ENCODE measurements at regions not wholly inside any gene's neighbourhood (a gene's known extent, or its start where the extent isn't known, plus 50 kb on each side); places are given as distances from the start of the nearest gene placed in this dataset.

- no peak for TF ChIP-seq TAF1 (IDR thresholded peaks at IDR 0.05; ENCODE audit: low read depth, low read length)
- TF ChIP-seq POLR2A (IDR thresholded peaks at IDR 0.05; ENCODE audit: low read depth, low read length), result no peak
- no peak for TF ChIP-seq POU2F2 (IDR thresholded peaks at IDR 0.05; ENCODE audit: low read depth, low read length)
- TF ChIP-seq SPI1 (IDR thresholded peaks at IDR 0.05; ENCODE audit: low read depth, low read length), result no peak
- no peak for TF ChIP-seq PAX5 (IDR thresholded peaks at IDR 0.05; ENCODE audit: insufficient read depth, low read length, severe bottlenecking)
- TF ChIP-seq POLR2AphosphoS5 (IDR thresholded peaks at IDR 0.05; ENCODE audit: low read depth, low read length), result no peak
- DNase-seq (ENCODE audit: insufficient read length, low spot score), result no peak
- FAIRE-seq, result no peak
Observed at GRCh38 chr1:17941431-17942189, 166.0 kb upstream of the IGSF21 start.

DNA sequence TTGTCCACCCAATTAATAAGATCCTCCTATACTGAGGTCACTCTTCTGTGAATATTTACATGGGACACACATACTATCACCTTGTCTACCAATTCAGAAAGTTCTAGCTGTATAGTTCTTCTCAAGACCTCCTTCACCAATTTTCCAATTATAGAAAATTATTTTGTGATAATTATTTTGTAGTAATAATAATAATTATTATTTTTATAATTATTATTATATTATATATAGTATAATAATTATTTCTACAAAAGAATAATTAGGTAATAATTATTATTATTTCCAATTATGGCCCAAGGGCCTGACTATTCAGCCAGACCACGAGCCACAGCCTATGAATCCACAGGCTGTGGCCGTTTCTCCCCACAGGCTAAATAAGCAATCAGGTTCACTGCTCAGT lies 164.1 kb upstream of the IGSF21 start:
- TF ChIP-seq POU2F2 (IDR thresholded peaks at IDR 0.05; ENCODE audit: low read depth, low read length) (no peak), POLR2AphosphoS5 (IDR thresholded peaks at IDR 0.05; ENCODE audit: low read depth, low read length) (no peak), POLR2A (IDR thresholded peaks at IDR 0.05; ENCODE audit: low read depth, low read length) (no peak), TAF1 (IDR thresholded peaks at IDR 0.05; ENCODE audit: low read depth, low read length) (no peak), PAX5 (IDR thresholded peaks at IDR 0.05; ENCODE audit: insufficient read depth, low read length, severe bottlenecking) (no peak), SPI1 (IDR thresholded peaks at IDR 0.05; ENCODE audit: low read depth, low read length) (no peak)
- no peak for DNase-seq (ENCODE audit: insufficient read length, low spot score)
- no peak for FAIRE-seq

DNA sequence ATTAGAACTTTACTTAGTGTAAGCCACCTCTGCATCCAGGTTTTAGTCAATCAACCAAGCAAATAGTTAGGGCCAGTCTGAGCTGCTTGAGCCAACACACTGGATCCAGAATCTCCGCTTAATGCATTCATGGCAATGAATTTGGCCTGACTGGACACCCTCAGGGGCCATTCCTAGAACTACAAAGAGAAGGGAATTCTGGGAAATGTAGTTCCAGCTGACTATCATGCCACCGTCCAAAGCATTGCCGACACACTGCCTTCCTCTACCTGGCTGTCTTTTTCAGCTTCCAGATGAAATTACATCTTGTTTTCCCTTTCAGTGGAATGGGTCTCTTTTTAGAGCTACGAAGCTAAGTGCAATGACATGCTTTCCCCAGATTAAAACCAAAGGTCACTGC lies 163.0 kb upstream of the IGSF21 start:
- no peak for DNase-seq (ENCODE audit: insufficient read length, low spot score)
- no peak for FAIRE-seq
- TF ChIP-seq PAX5 (IDR thresholded peaks at IDR 0.05; ENCODE audit: insufficient read depth, low read length, severe bottlenecking) (no peak), TAF1 (IDR thresholded peaks at IDR 0.05; ENCODE audit: low read depth, low read length) (no peak), POU2F2 (IDR thresholded peaks at IDR 0.05; ENCODE audit: low read depth, low read length) (no peak), POLR2A (IDR thresholded peaks at IDR 0.05; ENCODE audit: low read depth, low read length) (no peak)

DNA sequence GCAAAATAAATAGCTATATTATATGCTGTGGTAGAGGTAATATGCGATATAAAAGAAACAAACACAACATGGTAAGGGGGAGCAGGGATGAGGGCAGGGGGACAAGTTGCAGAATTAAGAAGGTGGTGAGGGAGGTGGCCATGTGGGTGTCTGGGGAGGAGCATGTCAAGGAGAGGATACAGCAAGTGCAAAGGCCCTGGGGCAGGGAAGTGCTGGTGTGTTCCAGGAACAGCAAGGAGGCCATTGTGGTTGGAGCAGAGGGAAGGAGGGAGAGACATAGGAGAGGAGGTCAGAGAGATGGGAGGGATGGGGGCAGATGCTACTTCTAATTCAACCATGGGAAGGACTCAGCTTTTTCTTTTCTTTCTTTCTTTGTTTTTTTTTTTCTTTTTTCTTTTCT lies 161.2 kb upstream of the IGSF21 start:
- FAIRE-seq, result no peak
- DNase-seq (ENCODE audit: insufficient read length, low spot score), result no peak
- TF ChIP-seq SPI1 (IDR thresholded peaks at IDR 0.05; ENCODE audit: low read depth, low read length), result no peak
- no peak for TF ChIP-seq TAF1 (IDR thresholded peaks at IDR 0.05; ENCODE audit: low read depth, low read length)
- no peak for TF ChIP-seq POLR2A (IDR thresholded peaks at IDR 0.05; ENCODE audit: low read depth, low read length)
- no peak for TF ChIP-seq POLR2AphosphoS5 (IDR thresholded peaks at IDR 0.05; ENCODE audit: low read depth, low read length)

GRCh38 chr1:17948594-17948993 lies 159.0 kb upstream of the IGSF21 start:
- TF ChIP-seq SPI1 (IDR thresholded peaks at IDR 0.05; ENCODE audit: low read depth, low read length) (no peak), POLR2A (IDR thresholded peaks at IDR 0.05; ENCODE audit: low read depth, low read length) (no peak), POU2F2 (IDR thresholded peaks at IDR 0.05; ENCODE audit: low read depth, low read length) (no peak), POLR2AphosphoS5 (IDR thresholded peaks at IDR 0.05; ENCODE audit: low read depth, low read length) (no peak), TAF1 (IDR thresholded peaks at IDR 0.05; ENCODE audit: low read depth, low read length) (no peak), PAX5 (IDR thresholded peaks at IDR 0.05; ENCODE audit: insufficient read depth, low read length, severe bottlenecking) (no peak)
- no peak for FAIRE-seq
- DNase-seq (ENCODE audit: insufficient read length, low spot score), result no peak

- DNase-seq (ENCODE audit: insufficient read length, low spot score), result no peak
- no peak for FAIRE-seq
- TF ChIP-seq POLR2A (IDR thresholded peaks at IDR 0.05; ENCODE audit: low read depth, low read length) (no peak), POLR2AphosphoS5 (IDR thresholded peaks at IDR 0.05; ENCODE audit: low read depth, low read length) (no peak), SPI1 (IDR thresholded peaks at IDR 0.05; ENCODE audit: low read depth, low read length) (no peak), POU2F2 (IDR thresholded peaks at IDR 0.05; ENCODE audit: low read depth, low read length) (no peak), TAF1 (IDR thresholded peaks at IDR 0.05; ENCODE audit: low read depth, low read length) (no peak), PAX5 (IDR thresholded peaks at IDR 0.05; ENCODE audit: insufficient read depth, low read length, severe bottlenecking) (no peak)
Observed at GRCh38 chr1:17949511-17949910, 158.1 kb upstream of the IGSF21 start.

- DNase-seq (ENCODE audit: insufficient read length, low spot score), result no peak
- no peak for TF ChIP-seq POLR2A (IDR thresholded peaks at IDR 0.05; ENCODE audit: low read depth, low read length)
- no peak for TF ChIP-seq SPI1 (IDR thresholded peaks at IDR 0.05; ENCODE audit: low read depth, low read length)
- TF ChIP-seq PAX5 (IDR thresholded peaks at IDR 0.05; ENCODE audit: insufficient read depth, low read length, severe bottlenecking), result no peak
- TF ChIP-seq TAF1 (IDR thresholded peaks at IDR 0.05; ENCODE audit: low read depth, low read length), result no peak
- TF ChIP-seq POLR2AphosphoS5 (IDR thresholded peaks at IDR 0.05; ENCODE audit: low read depth, low read length), result no peak
- no peak for TF ChIP-seq POU2F2 (IDR thresholded peaks at IDR 0.05; ENCODE audit: low read depth, low read length)
- no peak for FAIRE-seq
Observed at GRCh38 chr1:17950728-17951127, 156.9 kb upstream of the IGSF21 start.

- TF ChIP-seq TAF1 (IDR thresholded peaks at IDR 0.05; ENCODE audit: low read depth, low read length) (no peak), POLR2A (IDR thresholded peaks at IDR 0.05; ENCODE audit: low read depth, low read length) (no peak), PAX5 (IDR thresholded peaks at IDR 0.05; ENCODE audit: insufficient read depth, low read length, severe bottlenecking) (no peak), POLR2AphosphoS5 (IDR thresholded peaks at IDR 0.05; ENCODE audit: low read depth, low read length) (no peak), SPI1 (IDR thresholded peaks at IDR 0.05; ENCODE audit: low read depth, low read length) (no peak), POU2F2 (IDR thresholded peaks at IDR 0.05; ENCODE audit: low read depth, low read length) (no peak)
- DNase-seq (ENCODE audit: insufficient read length, low spot score), result no peak
- no peak for FAIRE-seq
Observed at GRCh38 chr1:17952506-17952905, 155.1 kb upstream of the IGSF21 start.

DNA sequence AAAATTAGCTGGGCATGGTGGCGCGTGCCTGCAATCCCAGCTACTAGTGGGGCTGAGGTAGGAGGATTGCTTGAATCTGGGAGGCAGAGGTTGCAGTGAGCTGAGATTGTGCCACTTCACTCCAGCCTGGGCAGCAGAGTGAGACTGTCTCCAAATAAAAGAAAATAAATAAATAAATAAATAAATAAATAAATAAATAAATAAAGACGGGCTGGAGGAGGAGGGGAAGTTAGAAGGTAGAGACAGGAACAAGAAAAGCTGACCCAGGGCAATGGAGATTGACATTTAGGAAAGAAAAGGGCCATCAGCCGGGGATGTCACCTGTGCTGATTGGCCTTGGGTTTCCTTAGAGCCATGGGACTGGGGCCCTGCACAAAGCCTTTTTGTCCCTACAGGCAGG lies 153.7 kb upstream of the IGSF21 start:
- DNase-seq (ENCODE audit: insufficient read length, low spot score), result no peak
- TF ChIP-seq PAX5 (IDR thresholded peaks at IDR 0.05; ENCODE audit: insufficient read depth, low read length, severe bottlenecking), result no peak
- no peak for TF ChIP-seq POLR2AphosphoS5 (IDR thresholded peaks at IDR 0.05; ENCODE audit: low read depth, low read length)
- no peak for TF ChIP-seq SPI1 (IDR thresholded peaks at IDR 0.05; ENCODE audit: low read depth, low read length)
- TF ChIP-seq TAF1 (IDR thresholded peaks at IDR 0.05; ENCODE audit: low read depth, low read length), result no peak
- no peak for TF ChIP-seq POLR2A (IDR thresholded peaks at IDR 0.05; ENCODE audit: low read depth, low read length)
- TF ChIP-seq POU2F2 (IDR thresholded peaks at IDR 0.05; ENCODE audit: low read depth, low read length), result no peak
- no peak for FAIRE-seq
